WTC11 (cell line): ENCODE measurements at regions not wholly inside any gene's neighbourhood (a gene's known extent, or its start where the extent isn't known, plus 50 kb on each side); places are given as distances from the start of the nearest gene placed in this dataset.

Source experiments
- ATAC-seq: fragments of 200-7000 bp; cut with Tn5 transposase; 2 replicates; pipeline ENCODE4 v1.10.0; 2021; ENCODE audit warnings: mild to moderate bottlenecking, moderate library complexity
- CTCF ChIA-PET: fragments of 300-600 bp; sonication (Branson Sonifier 250); formaldehyde crosslinking; loops from one replicate; lab custom pipeline; 2021; ENCODE audit warnings: antibody characterized with exemption; lab: Charles Lee
- POLR2A ChIA-PET: fragments of 350-600 bp; sonication (Branson Sonifier 250); formaldehyde crosslinking; loops from one replicate; lab custom pipeline; 2021; ENCODE audit warnings: antibody characterized with exemption; lab: Charles Lee
- DNase-seq: peaks from one replicate; pipeline ENCODE4 v3.0.0; 2021; ENCODE audit warnings: low spot score
- H3K27ac Mint-ChIP-seq: 2 replicates; pipeline ENCODE4 v1.8.0; 2021; ENCODE audit warnings: mixed read lengths
- H3K27me3 Mint-ChIP-seq: 2 replicates; pipeline ENCODE4 v1.8.0; 2021; ENCODE audit warnings: low read depth, mild to moderate bottlenecking, moderate library complexity, mixed read lengths
- H3K36me3 Mint-ChIP-seq: 2 replicates; pipeline ENCODE4 v1.8.0; 2021; ENCODE audit warnings: mixed read lengths
- H3K4me1 Mint-ChIP-seq: 2 replicates; pipeline ENCODE4 v1.8.0; 2022; ENCODE audit warnings: mixed read lengths
- H3K4me3 Mint-ChIP-seq: 2 replicates; pipeline ENCODE4 v1.8.0; 2021; ENCODE audit warnings: mild to moderate bottlenecking, moderate library complexity, mixed read lengths
- H3K9me3 Mint-ChIP-seq: 2 replicates; pipeline ENCODE4 v1.8.0; 2021; ENCODE audit warnings: mixed read lengths
- EMX1 ChIP-seq: fragments of 250-450 bp; sonication (Bioruptor Pico); IDR thresholded peaks from 2 replicates; pipeline ENCODE4 v1.8.0; 2021; ENCODE audit warnings: mild to moderate bottlenecking
- ETV6 ChIP-seq: sonication (generic); formaldehyde crosslinking; IDR thresholded peaks from 2 replicates; pipeline ENCODE4 v1.8.1; 2022; ENCODE audit warnings: mild to moderate bottlenecking, missing genetic modification reagents
- GRHL2 ChIP-seq: fragments of 250-450 bp; sonication (Bioruptor Pico); IDR thresholded peaks from 2 replicates; pipeline ENCODE4 v1.8.0; 2022; ENCODE audit warnings: mild to moderate bottlenecking, moderate library complexity; ENCODE audit not compliant: insufficient replicate concordance, severe bottlenecking
- IRF2 ChIP-seq: sonication (generic); formaldehyde crosslinking; IDR thresholded peaks from 2 replicates; pipeline ENCODE4 v1.8.0; 2022; ENCODE audit warnings: low read depth, missing genetic modification reagents, borderline replicate concordance
- KAT7 ChIP-seq: sonication (generic); formaldehyde crosslinking; IDR thresholded peaks from 2 replicates; pipeline ENCODE4 v1.8.1; 2023; ENCODE audit warnings: missing genetic modification reagents, mild to moderate bottlenecking, borderline replicate concordance
- NFATC4 ChIP-seq: fragments of 250-450 bp; sonication (Bioruptor Pico); IDR thresholded peaks from 2 replicates; pipeline ENCODE4 v1.9.0; 2021; ENCODE audit warnings: mild to moderate bottlenecking
- NFE2L1 ChIP-seq: sonication (generic); formaldehyde crosslinking; IDR thresholded peaks from 2 replicates; pipeline ENCODE4 v1.8.1; 2023; ENCODE audit warnings: missing genetic modification reagents
- RELA ChIP-seq: sonication (generic); formaldehyde crosslinking; IDR thresholded peaks from 2 replicates; pipeline ENCODE4 v1.8.1; 2022; ENCODE audit warnings: missing genetic modification reagents, mild to moderate bottlenecking, borderline replicate concordance
- TCF7 ChIP-seq: sonication (generic); formaldehyde crosslinking; IDR thresholded peaks from 2 replicates; pipeline ENCODE4 v1.8.0; 2022; ENCODE audit warnings: mild to moderate bottlenecking, low read depth, missing genetic modification reagents, moderate library complexity
- TEAD1 ChIP-seq: sonication (generic); formaldehyde crosslinking; IDR thresholded peaks from 2 replicates; pipeline ENCODE4 v1.8.0; 2022; ENCODE audit warnings: mild to moderate bottlenecking, missing genetic modification reagents
- ZBTB21 ChIP-seq: sonication (generic); formaldehyde crosslinking; IDR thresholded peaks from 2 replicates; pipeline ENCODE4 v1.8.1; 2023; ENCODE audit warnings: mild to moderate bottlenecking, missing genetic modification reagents, borderline replicate concordance
- ZNF138 ChIP-seq: sonication (generic); formaldehyde crosslinking; conservative IDR thresholded peaks from 2 replicates; pipeline ENCODE4 v1.8.1; 2022; ENCODE audit warnings: mild to moderate bottlenecking, moderate library complexity, missing genetic modification reagents
- ZNF263 ChIP-seq: sonication (generic); formaldehyde crosslinking; IDR thresholded peaks from 2 replicates; pipeline ENCODE4 v1.8.1; 2022; ENCODE audit warnings: low read depth, mild to moderate bottlenecking, moderate library complexity, missing genetic modification reagents
- TF ChIP-seq, protein P1 (sequence below): fragments of 200-600 bp; IDR thresholded peaks from 2 replicates; pipeline ENCODE4 v1.8.0; 2022; ENCODE audit warnings: antibody characterized with exemption
- TF ChIP-seq, protein P2 (sequence below): sonication (generic); formaldehyde crosslinking; IDR thresholded peaks from 2 replicates; pipeline ENCODE4 v1.8.0; 2022; ENCODE audit warnings: mild to moderate bottlenecking, missing genetic modification reagents
- TF ChIP-seq, protein P3 (sequence below): fragments of 250-450 bp; sonication (Bioruptor Pico); IDR thresholded peaks from 2 replicates; pipeline ENCODE4 v1.9.0; 2021; ENCODE audit warnings: moderate library complexity, mild to moderate bottlenecking, inconsistent platforms, borderline replicate concordance
- TF ChIP-seq, protein P4 (sequence below): sonication (generic); formaldehyde crosslinking; IDR thresholded peaks from 2 replicates; pipeline ENCODE4 v1.8.1; 2023; ENCODE audit warnings: mild to moderate bottlenecking, missing genetic modification reagents, moderate library complexity
- TF ChIP-seq, protein P5 (sequence below): sonication (generic); formaldehyde crosslinking; IDR thresholded peaks from 2 replicates; pipeline ENCODE4 v1.8.1; 2023; ENCODE audit warnings: mild to moderate bottlenecking, missing genetic modification reagents

DNA sequence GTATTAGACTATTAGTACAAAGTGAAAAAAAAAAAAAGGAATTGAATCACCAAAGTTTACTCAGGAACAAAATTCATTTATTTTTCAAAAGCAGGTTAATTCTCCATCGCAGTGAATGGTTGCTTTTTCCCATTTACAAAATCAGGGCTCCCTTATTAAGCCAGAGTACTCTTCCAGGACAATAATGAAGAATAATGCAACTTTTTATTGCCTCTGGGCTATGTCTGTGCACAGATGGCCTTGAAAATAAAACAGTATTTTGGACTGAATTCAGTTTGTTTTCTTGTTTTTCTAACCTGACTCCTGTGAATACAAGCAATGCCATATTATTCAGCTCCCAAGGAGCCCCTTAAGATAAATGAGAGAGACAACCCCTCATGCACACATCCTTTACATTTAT lies 246.8 kb downstream of the KCNS3 start (continued):
- TF ChIP-seq NFATC4 (CRISPR knock-in tag) = no peak
- TF ChIP-seq, protein P1, sequence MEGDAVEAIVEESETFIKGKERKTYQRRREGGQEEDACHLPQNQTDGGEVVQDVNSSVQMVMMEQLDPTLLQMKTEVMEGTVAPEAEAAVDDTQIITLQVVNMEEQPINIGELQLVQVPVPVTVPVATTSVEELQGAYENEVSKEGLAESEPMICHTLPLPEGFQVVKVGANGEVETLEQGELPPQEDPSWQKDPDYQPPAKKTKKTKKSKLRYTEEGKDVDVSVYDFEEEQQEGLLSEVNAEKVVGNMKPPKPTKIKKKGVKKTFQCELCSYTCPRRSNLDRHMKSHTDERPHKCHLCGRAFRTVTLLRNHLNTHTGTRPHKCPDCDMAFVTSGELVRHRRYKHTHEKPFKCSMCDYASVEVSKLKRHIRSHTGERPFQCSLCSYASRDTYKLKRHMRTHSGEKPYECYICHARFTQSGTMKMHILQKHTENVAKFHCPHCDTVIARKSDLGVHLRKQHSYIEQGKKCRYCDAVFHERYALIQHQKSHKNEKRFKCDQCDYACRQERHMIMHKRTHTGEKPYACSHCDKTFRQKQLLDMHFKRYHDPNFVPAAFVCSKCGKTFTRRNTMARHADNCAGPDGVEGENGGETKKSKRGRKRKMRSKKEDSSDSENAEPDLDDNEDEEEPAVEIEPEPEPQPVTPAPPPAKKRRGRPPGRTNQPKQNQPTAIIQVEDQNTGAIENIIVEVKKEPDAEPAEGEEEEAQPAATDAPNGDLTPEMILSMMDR = no peak
- no peak for TF ChIP-seq ETV6 (CRISPR knock-in tag)
- TF ChIP-seq, protein P2, sequence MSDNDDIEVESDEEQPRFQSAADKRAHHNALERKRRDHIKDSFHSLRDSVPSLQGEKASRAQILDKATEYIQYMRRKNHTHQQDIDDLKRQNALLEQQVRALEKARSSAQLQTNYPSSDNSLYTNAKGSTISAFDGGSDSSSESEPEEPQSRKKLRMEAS = no peak
- no peak for TF ChIP-seq ZNF138
- TF ChIP-seq IRF2 (CRISPR knock-in tag) = no peak
- TF ChIP-seq, protein P3, sequence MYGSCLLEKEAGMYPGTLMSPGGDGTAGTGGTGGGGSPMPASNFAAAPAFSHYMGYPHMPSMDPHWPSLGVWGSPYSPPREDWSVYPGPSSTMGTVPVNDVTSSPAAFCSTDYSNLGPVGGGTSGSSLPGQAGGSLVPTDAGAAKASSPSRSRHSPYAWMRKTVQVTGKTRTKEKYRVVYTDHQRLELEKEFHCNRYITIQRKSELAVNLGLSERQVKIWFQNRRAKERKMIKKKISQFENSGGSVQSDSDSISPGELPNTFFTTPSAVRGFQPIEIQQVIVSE = no peak

DNA sequence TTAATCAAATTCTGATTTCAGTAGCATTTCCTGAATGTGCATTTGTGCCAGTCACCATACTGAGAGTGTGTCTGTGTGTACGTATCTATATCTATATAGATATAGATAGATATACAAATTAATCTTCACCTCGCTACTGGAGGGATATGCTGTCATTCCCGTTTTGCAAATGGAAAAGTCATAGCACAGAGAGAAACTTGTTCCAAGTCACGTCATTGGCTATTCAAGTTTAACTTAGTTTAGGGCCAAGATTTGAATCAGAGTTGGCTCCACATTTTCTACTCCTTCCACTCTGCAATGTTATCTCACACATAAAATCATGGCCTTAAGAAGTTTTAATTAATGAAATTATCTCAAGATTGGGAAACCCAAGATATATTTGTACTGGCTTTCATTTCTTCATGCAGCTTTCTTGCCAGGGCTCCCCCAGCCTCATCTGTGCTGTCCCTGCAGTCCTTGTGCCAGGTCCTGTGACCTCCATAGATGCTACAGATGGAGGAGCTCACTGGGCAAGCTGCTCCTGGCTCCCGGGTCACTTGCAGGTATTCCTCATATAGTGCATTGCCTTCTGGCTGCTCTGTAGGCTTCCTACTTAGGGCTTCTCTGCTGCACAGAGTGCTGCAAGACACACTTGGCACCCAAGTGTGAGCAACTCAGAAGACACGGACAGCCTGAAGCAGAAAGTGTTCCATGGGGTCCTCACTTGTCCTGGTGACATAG lies 245.8 kb downstream of the KCNS3 start:
- Mint-ChIP-seq H3K27ac (no peak overlapping the region), H3K27me3 (no peaks in the 10 kb centered on the region), H3K36me3 (no peaks in the 10 kb centered on the region), H3K9me3 (no peaks in the 10 kb centered on the region), H3K4me3 (no peak overlapping the region), H3K4me1 (no peaks in the 10 kb centered on the region)
- DNase-seq (no peak), ATAC-seq (no peak)
- ChIA-PET CTCF (no interaction called here), POLR2A (no interaction called here)
- TF ChIP-seq ETV6 (CRISPR knock-in tag) = no peak
- TF ChIP-seq EMX1 (CRISPR knock-in tag) = no peak
- TF ChIP-seq, protein P4, sequence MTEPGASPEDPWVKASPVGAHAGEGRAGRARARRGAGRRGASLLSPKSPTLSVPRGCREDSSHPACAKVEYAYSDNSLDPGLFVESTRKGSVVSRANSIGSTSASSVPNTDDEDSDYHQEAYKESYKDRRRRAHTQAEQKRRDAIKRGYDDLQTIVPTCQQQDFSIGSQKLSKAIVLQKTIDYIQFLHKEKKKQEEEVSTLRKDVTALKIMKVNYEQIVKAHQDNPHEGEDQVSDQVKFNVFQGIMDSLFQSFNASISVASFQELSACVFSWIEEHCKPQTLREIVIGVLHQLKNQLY (CRISPR knock-in tag) = no peak
- no peak for TF ChIP-seq TCF7 (CRISPR knock-in tag)
- no peak for TF ChIP-seq RELA
- no peak for TF ChIP-seq KAT7 (CRISPR knock-in tag)
- TF ChIP-seq NFE2L1 (CRISPR knock-in tag) = no peak

DNA sequence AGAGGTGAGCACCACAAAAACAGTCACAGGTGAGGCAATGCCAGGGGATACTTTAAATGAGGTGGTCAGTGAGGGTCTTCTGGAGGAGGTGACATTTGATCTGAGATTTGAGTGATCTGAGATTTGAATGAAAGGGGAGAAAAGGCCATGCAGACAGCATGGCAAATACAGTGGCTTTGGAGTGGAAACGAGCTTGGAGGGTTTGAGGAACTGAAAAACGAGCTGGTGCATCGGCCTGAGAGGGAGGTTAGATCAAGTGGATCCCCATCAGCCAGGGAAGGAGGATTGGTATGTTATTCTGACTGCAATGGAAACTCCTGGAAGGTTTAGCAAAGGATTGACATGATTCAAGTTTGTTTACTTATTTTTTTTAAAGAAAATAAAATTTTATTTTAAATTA lies 245.1 kb downstream of the KCNS3 start:
- H3K27ac Mint-ChIP-seq = no peak overlapping the region
- TF ChIP-seq, protein P5, sequence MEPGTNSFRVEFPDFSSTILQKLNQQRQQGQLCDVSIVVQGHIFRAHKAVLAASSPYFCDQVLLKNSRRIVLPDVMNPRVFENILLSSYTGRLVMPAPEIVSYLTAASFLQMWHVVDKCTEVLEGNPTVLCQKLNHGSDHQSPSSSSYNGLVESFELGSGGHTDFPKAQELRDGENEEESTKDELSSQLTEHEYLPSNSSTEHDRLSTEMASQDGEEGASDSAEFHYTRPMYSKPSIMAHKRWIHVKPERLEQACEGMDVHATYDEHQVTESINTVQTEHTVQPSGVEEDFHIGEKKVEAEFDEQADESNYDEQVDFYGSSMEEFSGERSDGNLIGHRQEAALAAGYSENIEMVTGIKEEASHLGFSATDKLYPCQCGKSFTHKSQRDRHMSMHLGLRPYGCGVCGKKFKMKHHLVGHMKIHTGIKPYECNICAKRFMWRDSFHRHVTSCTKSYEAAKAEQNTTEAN (CRISPR knock-in tag) = no peak
- TF ChIP-seq ZNF263 (CRISPR knock-in tag) = no peak
- TF ChIP-seq TEAD1 (CRISPR knock-in tag) = no peak
- TF ChIP-seq ZBTB21 (CRISPR knock-in tag) = no peak
- no peak for TF ChIP-seq GRHL2 (CRISPR knock-in tag)
- TF ChIP-seq, all 79 proteins: peak for 0
- Mint-ChIP-seq H3K36me3 (no peaks in the 10 kb centered on the region), H3K4me3 (no peak overlapping the region), H3K27me3 (no peaks in the 10 kb centered on the region), H3K9me3 (no peaks in the 10 kb centered on the region), H3K4me1 (no peaks in the 10 kb centered on the region)
- no peak for ATAC-seq
- no peak for DNase-seq
- ChIA-PET POLR2A (no interaction called here), CTCF (no interaction called here)
